Epithelial cell of proximal tubule (primary cell): ENCODE measurements at regions not wholly inside any gene's neighbourhood (a gene's known extent, or its start where the extent isn't known, plus 50 kb on each side); places are given as distances from the start of the nearest gene placed in this dataset.

Experiments used
- DNase-seq: peaks from one replicate; pipeline ENCODE4 v3.0.0-alpha.2; 2011; ENCODE audit warnings: low read depth
- H3K4me3 ChIP-seq: 2 replicates; pipeline ENCODE4 v1.5.1; 2011; ENCODE audit warnings: low read depth, mild to moderate bottlenecking, low read length
- TF ChIP-seq, protein P1 (sequence below): conservative IDR thresholded peaks from 2 replicates; pipeline ENCODE4 v1.5.1; 2012; ENCODE audit warnings: low read depth, mild to moderate bottlenecking, low read length

DNA sequence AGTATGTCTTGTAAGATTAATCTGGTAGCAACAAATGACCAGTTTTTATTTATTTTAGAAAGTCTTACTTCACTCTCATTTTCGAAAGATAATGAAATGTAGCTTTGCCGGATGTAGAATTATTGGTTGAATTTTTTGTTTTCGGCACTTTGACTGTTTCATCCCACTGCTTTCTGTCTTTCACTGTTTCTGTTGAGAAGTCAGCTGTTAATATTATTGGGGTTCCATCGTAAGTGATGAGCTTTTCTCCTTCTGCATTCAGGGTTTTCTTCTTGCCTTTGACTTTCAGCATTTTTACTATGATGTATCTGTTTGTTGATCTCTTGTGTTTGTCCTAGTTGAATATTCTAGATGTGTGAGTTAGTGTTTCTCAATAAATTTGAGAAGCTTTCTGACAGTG lies 383.4 kb downstream of the PAX1 start:
- DNase-seq, result no peak
- TF ChIP-seq, protein P1, sequence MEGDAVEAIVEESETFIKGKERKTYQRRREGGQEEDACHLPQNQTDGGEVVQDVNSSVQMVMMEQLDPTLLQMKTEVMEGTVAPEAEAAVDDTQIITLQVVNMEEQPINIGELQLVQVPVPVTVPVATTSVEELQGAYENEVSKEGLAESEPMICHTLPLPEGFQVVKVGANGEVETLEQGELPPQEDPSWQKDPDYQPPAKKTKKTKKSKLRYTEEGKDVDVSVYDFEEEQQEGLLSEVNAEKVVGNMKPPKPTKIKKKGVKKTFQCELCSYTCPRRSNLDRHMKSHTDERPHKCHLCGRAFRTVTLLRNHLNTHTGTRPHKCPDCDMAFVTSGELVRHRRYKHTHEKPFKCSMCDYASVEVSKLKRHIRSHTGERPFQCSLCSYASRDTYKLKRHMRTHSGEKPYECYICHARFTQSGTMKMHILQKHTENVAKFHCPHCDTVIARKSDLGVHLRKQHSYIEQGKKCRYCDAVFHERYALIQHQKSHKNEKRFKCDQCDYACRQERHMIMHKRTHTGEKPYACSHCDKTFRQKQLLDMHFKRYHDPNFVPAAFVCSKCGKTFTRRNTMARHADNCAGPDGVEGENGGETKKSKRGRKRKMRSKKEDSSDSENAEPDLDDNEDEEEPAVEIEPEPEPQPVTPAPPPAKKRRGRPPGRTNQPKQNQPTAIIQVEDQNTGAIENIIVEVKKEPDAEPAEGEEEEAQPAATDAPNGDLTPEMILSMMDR, result no peak

DNA sequence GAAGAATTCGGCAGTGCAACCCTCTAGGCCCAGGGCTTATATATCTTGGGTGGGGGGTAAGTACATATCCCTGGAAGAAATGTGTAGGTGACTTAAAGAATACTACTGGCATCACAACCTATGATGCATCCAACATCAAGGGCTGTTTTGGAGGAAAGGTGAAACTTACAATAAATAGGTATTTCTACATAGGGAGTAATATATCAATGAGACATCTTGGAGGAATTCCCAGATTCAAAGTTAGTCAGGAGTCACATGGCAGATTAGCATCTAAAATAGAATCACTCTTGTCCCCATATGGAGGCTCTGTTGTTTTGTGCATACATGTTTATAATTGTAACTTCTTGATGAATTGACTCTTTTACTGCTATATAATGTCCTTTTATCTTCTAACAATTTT lies 375.5 kb downstream of the PAX1 start:
- no peak for DNase-seq
- TF ChIP-seq, protein P1, result no peak
- no peak overlapping the region for H3K4me3 ChIP-seq

More for the DNA sequence above, 383.4 kb downstream of the PAX1 start:
- H3K4me3 ChIP-seq, result no peak overlapping the region

DNA sequence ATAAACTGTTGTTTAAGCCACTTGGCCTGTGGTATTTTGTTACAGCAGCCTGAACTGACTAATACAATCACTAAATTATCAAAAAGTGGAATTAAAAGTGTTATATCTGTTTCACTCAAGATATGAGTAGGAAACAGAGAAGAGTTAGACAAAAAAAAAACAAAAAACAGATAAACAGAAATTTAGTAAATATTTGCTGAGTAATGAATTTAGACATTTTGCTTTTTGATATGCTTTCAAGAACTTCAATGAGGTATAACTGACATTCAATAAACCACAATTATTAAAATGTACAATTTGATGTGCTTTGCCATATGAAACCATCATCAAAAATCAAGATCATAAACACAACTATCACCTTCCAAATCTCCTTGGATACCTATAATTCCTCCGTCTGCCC lies 369.2 kb downstream of the PAX1 start:
- no peak for DNase-seq
- no peak overlapping the region for H3K4me3 ChIP-seq
- TF ChIP-seq, protein P1, result no peak

DNA sequence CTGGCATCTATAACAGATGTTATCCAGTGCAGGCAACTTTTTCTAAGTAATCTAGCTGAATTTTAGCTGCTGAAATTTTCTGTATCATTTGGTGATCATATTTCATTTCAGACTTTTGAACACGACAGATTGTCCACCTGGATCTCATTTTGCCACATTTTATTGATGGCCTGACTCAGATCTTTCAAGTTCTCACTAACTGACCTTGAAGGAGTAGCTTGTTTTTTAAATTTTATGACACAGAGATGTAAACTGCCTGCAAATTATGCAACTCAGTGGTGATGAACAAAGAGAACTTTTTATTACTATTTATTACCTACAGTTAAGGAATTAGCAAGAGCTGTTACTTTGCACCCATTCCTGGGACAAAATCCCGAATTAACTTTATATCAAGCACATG lies 366.4 kb downstream of the PAX1 start:
- TF ChIP-seq, protein P1, result no peak
- no peak overlapping the region for H3K4me3 ChIP-seq
- no peak for DNase-seq

DNA sequence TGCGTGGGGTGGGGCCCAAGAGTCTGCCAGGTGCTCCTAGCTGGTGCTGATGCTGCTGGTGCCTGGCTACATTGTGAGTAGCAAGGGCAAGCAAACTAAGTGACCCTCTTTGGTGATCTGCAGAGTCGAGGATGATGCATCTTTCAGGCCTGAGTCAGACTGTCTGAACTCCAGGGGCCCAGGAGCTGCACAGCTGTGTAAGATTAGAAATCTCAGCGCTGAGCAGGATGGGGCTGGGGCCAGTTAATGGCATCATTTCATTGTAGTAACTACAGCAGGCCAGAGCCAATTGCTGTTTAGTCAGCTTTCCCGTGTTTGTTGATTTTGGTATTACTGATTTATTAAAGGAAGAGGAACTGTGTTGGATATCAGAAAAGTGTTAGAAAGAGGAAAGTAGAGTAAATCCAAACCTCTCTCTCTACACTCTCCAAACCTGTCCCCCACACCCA lies 365.2 kb downstream of the PAX1 start:
- no peak for DNase-seq
- TF ChIP-seq, protein P1, result no peak
- H3K4me3 ChIP-seq, result no peak overlapping the region

DNA sequence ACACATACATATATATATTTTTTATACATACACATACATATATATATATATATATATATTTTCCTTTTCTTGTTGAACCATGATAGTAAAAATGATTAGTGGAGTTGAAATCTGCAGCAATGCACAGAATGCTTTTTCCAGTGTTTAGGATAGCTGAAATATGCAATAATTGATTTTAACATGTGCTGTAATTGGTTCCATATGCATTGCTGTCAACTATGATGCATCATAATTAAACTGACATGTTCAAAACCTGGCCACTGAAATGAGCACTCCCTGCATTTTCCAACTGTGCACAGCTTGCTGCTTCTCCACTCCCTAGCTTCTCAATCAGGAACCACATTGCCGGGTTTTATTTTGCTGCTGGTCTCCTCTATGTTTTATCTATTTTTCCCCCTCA lies 358.3 kb downstream of the PAX1 start:
- TF ChIP-seq, protein P1, result no peak
- DNase-seq, result no peak

DNA sequence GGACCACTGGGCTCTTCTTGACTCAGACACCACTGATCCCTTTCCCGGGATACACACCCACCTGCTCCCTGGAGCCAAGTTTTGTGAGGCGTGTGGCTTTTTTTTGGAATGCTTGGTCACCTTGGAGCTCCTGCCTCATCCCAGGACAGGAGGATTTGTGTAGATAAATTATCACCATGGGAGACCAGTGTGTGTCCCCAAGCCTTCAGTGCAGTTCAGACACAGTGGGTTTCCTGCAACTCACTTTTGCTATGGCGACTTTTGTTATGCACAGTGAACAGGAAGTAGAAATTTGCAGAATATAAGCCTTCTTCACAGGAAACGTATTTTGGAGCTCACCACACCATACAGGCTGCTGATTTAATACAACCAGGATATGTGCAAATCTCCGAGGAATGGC lies 357.4 kb downstream of the PAX1 start:
- TF ChIP-seq, protein P1, result no peak
- H3K4me3 ChIP-seq, result no peak overlapping the region

More for the DNA sequence above, 358.3 kb downstream of the PAX1 start:
- H3K4me3 ChIP-seq, result no peak overlapping the region

More for the DNA sequence above, 357.4 kb downstream of the PAX1 start:
- no peak for DNase-seq
